Suprapubic skin (tissue), 4 donors: ENCODE measurements at regions not wholly inside any gene's neighbourhood (a gene's known extent, or its start where the extent isn't known, plus 50 kb on each side); places are given as distances from the start of the nearest gene placed in this dataset.

Source experiments
- POLR2A ChIP-seq, 2 donors: fragments of 450-650 bp; IDR thresholded peaks; one replicate each; pipeline ENCODE4 v1.6.1; 2017; ENCODE audit warnings: antibody characterized with exemption in 2 of 2, mild to moderate bottlenecking in 2 of 2, moderate library complexity in 2 of 2
- POLR2AphosphoS5 ChIP-seq, 3 donors: sonication (generic); formaldehyde crosslinking; IDR thresholded peaks; one replicate each; pipeline ENCODE4 v1.6.1; 2017; ENCODE audit warnings: antibody characterized with exemption in 3 of 3
- TF ChIP-seq, protein P1 (sequence below), 2 donors: fragments of 200-600 bp in 1 of 2; fragments of 450-650 bp in 1 of 2; sonication (generic) in 1 of 2; IDR thresholded peaks; one replicate each; pipeline ENCODE4 v1.5.1; 2016 to 2019; ENCODE audit warnings: antibody characterized with exemption in 2 of 2, mild to moderate bottlenecking in 1 of 2, moderate library complexity in 1 of 2

DNA sequence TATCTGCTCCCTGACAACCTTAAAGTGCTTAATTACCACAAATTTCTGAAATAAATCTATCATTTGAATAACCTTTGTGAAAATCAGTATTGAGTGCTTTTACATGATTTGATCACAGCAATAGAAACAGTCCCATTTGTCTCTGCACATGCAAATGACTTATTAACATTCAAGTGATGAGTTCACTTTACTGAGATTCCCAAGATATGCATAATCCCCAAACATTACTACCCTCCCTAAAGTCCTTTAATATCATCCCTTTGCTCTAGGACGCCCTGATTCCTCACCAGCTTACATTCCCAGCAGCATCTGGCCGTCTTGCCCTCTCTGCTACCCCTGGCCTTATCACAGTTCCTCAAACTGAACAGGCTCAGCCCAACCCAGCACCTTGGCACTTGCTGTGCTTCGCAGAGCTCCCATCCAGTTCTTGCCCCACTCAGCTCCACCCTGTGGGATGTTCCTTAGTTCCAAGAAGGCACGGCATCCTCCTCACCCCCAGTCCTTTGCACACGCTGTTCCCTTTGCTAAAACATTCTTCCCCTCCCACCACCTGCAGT, 347.5 kb downstream of the PREX1 start:
- TF ChIP-seq, protein P1, sequence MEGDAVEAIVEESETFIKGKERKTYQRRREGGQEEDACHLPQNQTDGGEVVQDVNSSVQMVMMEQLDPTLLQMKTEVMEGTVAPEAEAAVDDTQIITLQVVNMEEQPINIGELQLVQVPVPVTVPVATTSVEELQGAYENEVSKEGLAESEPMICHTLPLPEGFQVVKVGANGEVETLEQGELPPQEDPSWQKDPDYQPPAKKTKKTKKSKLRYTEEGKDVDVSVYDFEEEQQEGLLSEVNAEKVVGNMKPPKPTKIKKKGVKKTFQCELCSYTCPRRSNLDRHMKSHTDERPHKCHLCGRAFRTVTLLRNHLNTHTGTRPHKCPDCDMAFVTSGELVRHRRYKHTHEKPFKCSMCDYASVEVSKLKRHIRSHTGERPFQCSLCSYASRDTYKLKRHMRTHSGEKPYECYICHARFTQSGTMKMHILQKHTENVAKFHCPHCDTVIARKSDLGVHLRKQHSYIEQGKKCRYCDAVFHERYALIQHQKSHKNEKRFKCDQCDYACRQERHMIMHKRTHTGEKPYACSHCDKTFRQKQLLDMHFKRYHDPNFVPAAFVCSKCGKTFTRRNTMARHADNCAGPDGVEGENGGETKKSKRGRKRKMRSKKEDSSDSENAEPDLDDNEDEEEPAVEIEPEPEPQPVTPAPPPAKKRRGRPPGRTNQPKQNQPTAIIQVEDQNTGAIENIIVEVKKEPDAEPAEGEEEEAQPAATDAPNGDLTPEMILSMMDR (IDR thresholded peaks at IDR 0.05), result no peak
- TF ChIP-seq POLR2A (IDR thresholded peaks at IDR 0.05) (no peak), POLR2AphosphoS5 (IDR thresholded peaks at IDR 0.05) (no peak)
